ENCODE measurements at regions not wholly inside any gene's neighbourhood (a gene's known extent, or its start where the extent isn't known, plus 50 kb on each side); places are given as distances from the start of the nearest gene placed in this dataset.

GRCh38 chr7:13109201-13109600 is 421.8 kb downstream of the ARL4A start:
- TF ChIP-seq SNAI2 (CRISPR knock-in tag; IDR thresholded peaks at IDR 0.05), result no peak
- TF ChIP-seq CSRNP3 (CRISPR knock-in tag; IDR thresholded peaks at IDR 0.05), result no peak
- TF ChIP-seq PATZ1 (CRISPR knock-in tag; IDR thresholded peaks at IDR 0.05; ENCODE audit: borderline replicate concordance), result no peak
- no peak for TF ChIP-seq ZC3H10 (CRISPR knock-in tag; IDR thresholded peaks at IDR 0.05)
- TF ChIP-seq RARB (CRISPR knock-in tag; IDR thresholded peaks at IDR 0.05), result no peak
- no peak for TF ChIP-seq GLIS3 (CRISPR knock-in tag; IDR thresholded peaks at IDR 0.05)
- TF ChIP-seq POU6F1 (CRISPR knock-in tag; IDR thresholded peaks at IDR 0.05; ENCODE audit: borderline replicate concordance, low read depth), result no peak

Measured in SK-N-SH treated with all-trans-retinoic acid at 6 μM for 48 hours (cell line).